OCI-M2 (cell line): ENCODE measurements at regions not wholly inside any gene's neighbourhood (a gene's known extent, or its start where the extent isn't known, plus 50 kb on each side); places are given as distances from the start of the nearest gene placed in this dataset.

ENCODE experiments used
- DNase-seq: peaks from one replicate; lab custom pipeline; 2025; ENCODE audit not compliant: unreplicated experiment; lab: John Stamatoyannopoulos, UW

DNA sequence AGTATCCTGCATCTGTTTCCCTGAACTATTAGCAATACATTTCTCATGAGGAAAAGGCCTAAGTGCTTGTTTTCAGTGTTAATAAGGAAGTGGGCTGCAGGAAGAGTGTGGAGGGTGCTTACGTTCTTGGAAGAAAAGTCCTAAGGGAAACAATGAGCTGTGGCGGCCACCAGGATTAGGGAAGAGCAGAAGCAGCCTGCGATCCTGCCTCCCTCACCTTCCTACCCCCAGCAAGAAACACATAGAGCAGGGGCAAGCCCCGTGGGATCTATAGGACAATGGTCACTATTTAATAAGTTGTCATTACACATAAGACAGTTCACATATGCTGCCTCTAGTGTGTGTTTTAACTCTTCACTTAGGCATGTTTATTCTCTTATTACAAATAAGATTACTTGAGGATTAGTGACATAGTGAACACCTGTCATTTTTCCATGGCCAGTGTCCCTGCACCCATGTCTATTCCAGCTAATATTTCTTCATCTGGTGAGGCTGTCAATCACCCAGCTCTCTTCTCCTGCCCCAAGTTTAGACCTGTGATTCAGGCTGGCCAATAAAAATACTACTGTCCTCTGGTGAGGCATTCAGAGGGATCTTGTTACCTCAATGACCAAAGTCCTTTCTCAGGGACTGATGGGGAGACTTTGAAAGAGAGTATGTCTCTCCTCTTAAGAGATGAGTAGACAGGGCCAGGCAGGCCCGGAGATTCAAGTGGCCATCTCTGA lies 510.9 kb upstream of the CELF4 start:
- DNase-seq = no peak

DNA sequence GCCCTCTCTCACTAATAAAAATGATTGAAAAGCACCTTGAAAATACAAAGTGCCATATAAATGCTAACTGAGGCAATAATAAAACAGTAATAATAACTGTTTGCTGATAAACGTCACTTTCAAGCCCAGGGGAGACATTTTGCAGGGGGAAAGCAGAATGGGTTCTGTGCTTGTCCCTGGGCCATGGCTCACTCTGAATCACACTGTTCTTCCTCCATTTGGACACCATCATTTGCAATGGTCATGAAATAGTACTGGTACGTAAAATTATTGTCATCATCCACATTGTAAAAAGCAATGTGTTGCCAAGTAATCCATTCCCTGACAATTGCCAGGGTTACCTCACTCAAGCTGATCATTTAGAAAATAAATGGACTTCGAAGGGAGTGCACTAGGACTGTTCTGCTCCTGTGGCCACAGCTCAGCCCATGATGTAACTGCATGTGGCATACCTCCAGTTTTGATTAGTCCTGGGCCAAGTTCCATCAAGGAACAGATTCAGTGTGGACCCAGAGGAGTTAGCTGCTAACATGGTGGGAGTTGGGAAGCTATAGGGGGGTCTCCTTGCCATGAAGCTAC lies 508.8 kb upstream of the CELF4 start:
- DNase-seq = no peak

DNA sequence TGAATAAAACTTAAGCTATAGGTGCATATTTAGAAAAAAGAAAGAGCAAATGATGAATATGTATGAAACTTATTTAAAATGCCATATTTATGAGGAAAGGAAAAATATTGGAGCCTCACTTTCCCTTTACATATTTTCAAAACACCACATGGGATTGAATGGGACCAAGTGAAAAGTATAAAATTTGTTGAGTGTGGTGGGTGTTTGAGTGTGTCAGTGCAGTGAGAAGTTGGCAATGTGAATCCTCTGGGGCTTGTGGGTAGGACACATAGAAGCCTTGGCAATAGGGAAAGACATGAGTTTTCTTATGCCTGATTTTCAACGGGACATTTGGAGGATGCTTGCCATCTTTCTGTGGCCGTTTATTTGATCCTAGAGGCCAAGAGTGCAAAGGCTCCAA lies 502.2 kb upstream of the CELF4 start:
- no peak for DNase-seq

DNA sequence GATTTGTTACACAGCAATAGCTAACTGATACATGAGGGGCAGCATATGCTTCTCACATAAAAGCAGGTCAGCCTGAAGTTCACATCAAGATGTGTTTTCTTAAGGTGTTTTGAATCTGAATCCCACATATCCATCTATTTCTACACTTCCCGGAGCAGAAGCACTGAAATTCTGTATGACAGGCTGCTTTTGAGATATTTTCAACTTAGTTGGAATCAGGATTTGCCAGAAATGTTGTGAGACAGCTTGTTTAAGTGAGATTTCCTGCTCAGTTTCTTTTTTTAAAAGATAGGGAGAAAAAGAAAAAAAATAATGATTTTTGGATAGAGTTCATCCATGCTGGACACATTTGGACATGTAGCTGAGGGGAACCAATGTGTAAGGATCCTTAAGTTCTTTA lies 501.5 kb upstream of the CELF4 start:
- DNase-seq = no peak

DNA sequence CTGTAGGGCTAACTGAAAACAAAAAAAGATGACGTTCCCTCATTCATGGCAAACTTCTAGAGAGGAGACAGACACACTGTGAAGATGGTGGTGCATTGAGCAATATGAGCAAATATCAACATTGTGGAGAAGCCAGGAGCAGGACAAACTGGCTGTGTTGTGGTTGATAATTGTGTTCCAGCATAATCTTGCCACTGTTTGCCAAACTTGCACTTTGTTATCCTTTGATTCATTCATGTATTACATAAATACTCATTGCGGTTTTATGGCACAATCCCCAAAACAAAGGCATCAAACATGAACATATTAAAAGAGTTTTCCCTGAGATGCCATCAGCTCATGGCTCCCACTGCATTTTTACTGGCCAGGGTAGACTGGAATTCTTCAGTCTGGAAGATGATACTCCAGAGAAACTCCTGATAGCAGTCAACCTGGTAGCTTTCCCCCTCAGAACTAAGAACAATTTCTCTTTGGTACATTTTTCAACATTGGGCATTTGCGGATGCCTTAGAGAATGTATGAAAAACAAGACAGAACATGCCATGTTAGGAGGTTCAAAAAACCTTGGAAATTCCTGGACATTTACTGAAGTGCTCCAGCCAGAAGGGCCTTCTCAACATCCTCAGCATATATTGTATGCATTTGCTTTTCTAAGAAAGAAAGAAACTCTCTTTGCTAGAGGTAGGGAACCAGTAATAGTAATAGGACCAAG lies 487.4 kb upstream of the CELF4 start:
- DNase-seq = no peak

DNA sequence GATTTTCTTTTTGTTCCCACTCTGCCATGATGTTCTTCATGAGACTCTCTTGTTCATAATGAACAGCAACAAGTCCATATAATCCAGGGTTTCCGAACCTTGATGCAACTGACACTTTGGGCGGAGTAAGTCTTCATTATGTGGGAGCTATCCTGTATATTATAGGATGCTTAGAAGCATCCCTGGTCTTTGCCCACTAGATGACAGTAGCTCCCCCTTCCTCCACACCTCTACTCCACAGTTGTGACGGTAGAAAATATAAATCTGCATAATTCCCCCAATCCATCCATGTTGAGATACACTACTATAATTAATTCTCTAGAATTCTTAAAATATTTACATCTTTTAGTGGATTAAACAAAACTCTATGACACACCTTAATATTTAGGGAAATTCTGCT lies 482.2 kb upstream of the CELF4 start:
- no peak for DNase-seq

DNA sequence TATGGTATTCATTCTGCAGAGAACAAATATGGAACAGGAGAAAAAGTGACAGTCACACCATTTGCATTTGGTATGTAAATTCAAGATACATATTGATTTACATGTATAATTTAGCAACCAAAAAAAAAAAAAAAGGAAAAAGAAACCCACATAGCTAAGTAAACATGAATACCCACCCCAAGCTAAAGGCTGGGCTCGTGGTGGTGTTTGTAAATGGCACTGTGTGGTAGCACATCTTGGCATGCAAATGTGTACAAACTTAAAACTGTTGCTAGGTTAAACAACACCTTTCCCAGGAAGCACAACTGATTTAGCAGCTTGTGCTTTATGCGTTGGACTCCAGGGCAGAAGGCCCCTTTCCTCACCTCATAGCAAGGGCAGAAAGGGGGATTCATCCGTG lies 481.1 kb upstream of the CELF4 start:
- DNase-seq = no peak

DNA sequence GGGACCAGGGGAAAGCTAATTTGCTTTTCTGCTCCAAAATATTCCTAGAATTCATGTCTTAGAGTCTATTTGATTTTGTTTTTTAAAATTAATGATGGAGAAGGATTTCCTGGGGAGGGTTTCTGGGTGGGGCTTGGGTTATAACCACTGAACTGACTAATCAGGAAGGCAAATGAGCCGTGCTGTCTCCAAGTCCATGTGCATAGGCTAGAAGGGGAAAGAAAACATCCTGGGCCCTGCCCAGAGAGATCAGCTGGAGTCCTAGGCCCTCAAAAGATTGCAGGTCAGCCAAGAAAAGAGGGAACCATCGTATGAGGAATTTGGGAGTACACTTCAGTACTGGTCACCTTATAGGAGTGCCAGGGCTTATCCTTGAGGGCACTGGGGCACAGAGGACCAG lies 480.2 kb upstream of the CELF4 start:
- DNase-seq = no peak

DNA sequence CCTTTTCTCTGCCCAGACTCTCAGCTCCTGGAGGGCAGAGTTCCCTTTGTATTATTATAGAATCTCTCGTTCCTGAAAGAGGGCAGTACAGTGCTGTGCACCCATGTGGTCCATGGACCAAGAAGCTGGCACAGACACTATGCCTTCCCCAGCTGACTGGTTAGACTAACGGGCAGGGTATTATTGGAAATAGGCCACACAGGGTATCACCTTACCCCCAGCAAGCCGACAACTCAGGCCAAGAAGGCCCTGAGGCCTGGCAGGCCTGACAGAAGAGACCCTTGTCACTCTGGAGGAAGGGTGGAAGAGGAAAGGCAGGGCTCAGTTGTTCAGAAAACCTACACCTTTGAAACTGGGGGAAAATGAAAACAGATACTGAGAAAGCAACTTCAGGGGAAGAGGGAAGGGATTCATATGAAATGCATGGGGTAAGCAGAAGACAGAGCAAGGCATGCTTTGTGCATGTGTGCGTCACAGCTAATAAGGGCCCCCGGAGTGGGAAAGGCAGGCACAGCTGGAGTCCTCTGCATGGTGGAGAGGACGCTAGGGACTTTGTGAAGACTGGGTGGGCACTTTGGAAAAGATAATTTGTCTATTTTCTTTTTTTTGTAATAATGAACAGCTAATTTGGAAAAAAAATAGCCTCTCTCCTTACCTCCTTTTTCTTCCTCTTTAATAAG lies 476.8 kb upstream of the CELF4 start:
- DNase-seq = no peak

DNA sequence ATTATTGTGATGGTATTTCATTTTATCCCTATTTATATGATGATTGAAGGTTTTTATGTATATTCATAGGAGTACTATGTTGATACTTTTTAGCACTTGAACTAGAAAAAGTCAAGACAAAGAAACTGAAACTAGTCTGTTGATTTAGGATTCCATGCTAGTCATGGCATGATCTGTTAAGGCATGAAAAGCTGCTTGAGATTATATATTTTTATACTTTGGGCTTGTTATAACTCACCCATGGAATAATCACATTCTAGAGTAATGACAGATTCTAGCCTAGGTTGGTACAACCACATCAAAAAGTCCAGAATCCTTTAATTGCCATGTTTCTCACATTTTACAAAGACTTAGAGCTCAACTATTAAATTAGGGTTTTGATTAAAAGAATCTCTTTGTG lies 472.6 kb upstream of the CELF4 start:
- no peak for DNase-seq

DNA sequence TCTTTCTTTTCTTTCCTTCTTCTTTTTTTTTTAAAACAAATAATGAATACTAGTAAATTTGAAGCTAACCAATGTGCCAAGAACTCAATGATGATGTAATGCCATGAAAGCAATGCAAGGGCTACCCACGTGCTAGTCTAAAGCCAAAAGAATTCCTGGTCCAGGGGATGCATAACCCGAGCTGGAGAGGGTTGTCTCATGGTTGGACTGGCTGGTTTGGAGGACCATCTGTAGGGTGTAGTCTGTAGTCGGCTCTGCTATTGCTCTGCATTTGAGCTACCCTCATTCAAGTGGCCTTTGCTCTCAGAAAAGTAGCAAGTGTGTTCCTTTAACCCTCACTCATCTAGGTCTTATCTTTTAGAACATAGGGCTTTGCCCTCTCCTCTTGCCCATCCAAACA lies 469.6 kb upstream of the CELF4 start:
- DNase-seq = no peak

DNA sequence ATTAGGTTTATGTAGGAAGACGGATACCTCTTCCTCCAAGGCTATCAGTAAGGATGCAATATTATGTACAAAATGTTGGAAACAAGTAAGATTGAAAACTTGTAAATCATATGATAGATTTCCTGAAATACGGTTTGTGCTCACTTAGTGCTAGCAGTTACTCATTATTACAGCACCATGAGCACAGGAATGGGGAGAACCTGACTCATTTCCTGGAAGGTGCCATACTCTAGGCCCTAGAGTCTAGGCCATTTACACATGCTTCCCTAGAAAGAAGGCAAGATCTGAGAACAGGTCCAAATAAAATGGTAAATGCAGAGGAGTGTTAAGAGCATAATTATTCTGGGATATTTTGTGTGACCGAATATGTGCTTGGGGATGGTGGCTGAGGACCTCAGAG lies 467.7 kb upstream of the CELF4 start:
- no peak for DNase-seq

DNA sequence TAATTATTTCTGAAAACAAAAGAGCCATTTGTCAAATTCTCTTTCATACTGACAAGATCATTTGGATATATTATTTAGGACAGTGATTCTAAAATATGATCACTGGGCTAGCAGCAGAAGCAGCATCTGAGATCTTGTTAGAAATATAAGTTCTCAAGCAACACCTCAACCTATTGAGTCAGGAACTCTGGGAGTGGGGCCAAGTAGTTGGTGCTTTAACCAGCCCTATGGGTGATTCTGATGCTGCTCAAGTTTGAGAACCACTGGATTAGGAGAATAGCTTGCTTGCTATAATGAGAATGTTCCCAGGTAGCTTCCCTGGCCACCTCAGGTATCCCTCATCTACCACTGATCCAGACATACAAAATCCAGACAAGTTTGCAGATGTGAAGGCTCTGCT lies 466.9 kb upstream of the CELF4 start:
- DNase-seq = no peak

DNA sequence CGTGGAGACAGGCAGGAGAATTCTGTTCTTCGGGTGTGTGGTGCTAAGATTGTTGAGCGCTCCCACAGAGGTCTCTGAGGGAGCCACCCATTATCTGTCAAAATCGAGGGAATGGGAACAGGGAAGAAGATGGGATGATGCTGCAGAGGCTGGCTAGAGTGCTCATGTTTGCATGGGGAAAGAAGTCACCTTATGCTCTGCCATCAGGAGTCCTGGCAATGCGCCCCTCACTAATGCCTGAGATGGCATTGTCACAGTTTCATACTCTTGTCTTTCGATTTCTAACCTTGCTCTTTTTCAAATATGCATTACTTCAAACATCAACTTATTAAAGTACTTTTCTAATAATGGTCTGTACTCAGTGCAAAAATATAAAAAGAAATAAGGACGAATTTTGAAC lies 463.3 kb upstream of the CELF4 start:
- no peak for DNase-seq

DNA sequence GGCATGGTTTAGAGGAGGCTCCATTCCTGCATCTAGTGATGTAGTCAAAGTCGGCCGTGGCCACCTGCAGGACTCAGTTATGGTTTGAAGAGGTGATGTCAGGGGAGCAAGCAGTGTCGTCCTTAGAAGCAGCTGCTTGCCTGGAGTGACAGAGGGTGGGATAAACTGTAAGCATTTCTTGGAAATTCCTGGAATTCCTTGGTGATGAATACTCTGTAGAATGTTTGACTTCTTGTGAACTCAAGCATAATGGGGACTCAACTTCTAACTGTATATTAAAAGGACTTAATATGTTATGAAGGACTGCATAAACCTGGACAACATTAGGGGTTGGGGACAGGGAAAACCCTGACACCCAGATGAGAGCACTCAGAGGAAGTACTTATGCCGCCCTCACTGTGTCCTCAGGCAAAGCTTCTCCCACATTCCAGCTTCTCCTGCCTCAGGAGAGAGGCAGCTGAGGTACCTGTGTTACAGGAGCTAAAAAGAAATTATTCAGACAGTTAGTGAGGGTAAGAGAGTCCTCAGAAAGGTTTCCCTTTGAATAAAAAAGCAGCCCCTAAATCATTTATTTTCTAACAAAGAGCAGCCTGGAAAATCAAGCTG lies 459.9 kb upstream of the CELF4 start:
- no peak for DNase-seq

DNA sequence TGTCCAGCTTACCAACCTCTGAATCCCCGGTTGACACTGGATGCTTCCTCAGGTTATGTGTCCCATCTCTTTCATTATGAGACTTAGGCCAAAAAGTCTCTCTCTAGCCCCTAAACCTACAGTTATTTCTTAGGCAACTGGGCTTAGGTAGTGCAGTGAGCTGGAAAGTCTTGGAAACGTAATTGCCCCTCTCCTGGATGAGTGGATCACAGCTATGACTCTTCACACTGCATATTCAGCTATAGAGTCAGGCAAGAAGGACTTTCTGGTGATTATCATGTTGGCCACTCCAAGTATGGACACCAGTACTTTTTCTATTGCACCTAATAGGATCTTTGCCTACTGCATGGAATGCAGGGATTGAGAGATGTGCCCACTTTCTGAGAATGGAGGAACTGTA lies 458.3 kb upstream of the CELF4 start:
- DNase-seq = no peak

DNA sequence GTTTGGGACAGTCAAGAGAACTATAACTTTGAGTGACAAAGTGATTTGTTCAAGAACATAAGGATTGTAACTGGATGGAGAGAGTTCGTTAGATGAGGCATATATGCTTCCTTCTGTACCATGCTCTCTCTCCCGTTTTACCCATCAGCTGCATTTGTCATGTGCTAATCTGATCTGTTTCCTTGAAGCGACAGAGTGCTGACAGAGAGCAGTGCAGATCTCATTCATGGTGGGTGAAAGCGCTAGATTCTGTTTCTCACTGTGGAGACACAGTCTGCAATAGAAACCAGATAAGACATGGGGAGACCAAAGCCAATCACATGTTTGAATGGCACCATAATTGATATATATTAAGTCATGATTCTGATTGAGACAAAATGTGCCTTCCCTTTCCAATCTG lies 456.6 kb upstream of the CELF4 start:
- DNase-seq = no peak

DNA sequence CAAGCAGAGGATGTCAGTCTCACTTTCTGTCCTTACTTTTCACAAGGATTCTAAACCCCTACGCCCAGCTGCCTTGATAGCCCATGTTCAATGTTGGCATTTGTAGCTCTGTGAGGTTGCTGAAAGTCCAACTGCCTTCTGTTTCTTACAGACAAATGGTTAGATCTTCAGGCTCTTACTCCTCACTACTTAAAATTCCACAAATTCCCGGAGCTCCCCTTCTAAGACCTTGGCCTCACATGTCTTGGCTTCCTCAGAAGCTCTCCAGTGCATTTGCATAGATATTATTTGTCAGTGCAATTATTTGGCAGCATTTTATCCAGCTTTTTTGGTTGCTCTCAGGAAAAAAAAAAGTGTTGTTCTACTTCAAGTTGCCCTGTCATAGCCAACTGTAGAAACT lies 453.7 kb upstream of the CELF4 start:
- no peak for DNase-seq

DNA sequence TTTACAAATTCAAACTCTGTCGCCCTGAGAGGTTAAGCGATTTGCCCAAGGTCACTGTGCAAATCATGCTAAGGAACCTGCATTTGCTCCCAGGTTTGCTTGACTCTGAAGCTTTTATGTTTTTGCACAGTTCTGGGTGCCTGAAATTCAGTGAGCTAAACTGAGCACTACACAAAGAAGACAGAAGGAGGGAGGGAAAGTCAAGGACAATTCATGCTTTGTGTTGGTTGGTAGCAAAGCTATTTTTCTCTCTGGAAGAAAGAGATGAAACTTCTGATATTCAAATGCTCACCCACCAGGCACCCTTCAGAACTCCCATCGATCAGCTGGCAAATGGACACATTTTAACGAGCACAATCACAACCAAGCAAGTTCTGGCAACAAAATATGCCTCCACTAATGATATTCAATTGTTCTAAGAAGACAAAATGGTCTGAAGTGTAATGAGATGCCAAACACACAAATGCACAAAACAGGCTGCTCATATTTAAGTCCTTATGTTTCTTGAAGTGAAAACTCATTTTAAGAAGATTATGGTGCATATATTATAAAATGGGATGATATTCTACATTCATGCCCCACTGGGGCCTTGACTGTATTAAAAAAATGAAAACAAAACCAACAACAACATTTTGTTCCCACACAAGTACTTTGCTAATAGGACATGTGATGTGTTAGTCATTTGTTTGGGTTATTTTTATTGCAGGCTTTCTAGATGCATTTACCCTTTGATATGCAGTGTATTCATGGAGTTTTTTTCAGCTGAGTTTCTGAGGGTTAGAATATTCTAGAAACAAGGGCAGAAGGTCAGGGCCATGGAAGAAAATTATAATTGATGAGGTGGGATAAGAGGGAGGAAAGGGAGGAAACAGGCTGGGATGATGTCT lies 445.6 kb upstream of the CELF4 start:
- DNase-seq = no peak

DNA sequence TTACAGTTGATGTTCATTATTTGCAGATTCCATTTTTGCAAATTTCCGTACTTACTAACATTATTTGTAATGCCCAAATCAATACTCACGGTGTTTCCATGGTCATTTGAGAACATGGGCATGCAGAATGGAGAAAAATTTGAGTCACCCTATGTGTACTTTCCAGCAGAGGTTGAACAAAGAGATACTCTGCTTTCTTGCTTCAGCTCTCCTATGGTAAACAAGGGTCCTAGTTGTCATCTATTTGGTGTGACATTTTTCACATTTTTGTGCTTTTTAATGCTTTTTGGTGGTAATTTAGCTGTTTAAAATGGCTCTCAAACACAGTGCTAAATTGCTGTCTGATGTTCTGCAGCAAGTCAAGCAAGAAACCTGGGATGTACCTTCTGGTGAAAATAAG lies 444.4 kb upstream of the CELF4 start:
- no peak for DNase-seq

DNA sequence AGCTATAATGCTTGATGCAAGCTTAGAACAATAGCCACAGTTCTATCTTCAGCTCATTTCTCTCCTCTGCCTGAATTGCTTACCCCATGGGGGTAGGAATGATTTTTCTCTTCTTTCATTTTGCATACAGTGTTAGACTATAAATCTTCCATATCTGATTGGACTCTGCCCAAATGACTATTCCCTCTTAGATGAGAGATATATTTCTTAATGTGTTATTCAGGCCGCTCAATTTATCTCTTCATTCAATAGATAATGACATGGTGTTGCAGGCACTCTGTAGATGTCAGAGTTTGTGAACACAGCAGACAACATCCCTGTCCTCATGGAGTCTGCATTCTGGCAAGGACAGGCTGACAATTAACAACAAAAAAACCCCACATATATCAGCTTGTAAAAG lies 443.7 kb upstream of the CELF4 start:
- no peak for DNase-seq
